Neural crest cell (in vitro differentiated cells): ENCODE measurements at regions not wholly inside any gene's neighbourhood (a gene's known extent, or its start where the extent isn't known, plus 50 kb on each side); places are given as distances from the start of the nearest gene placed in this dataset.
A peak's percentile ranks its signal among the peaks of the same experiment; 100 is the strongest.
"Not testable (repeated sequence)": the region's sequence is repeated elsewhere in the genome, so short reads cannot be mapped to it uniquely, and the experiment has no call there.

Experiments used
- DNase-seq: peaks from one replicate; pipeline ENCODE4 v3.0.0; 2021; ENCODE audit warnings: low read depth, mixed read lengths, low spot score
- H3K27ac Mint-ChIP-seq: one replicate; pipeline ENCODE4 v1.8.0; 2021; ENCODE audit warnings: mild to moderate bottlenecking, mixed read lengths; ENCODE audit not compliant: unreplicated experiment
- H3K27me3 Mint-ChIP-seq: 2 replicates; pipeline ENCODE4 v1.8.0; 2021; ENCODE audit warnings: low read depth, mild to moderate bottlenecking, mixed read lengths
- H3K36me3 Mint-ChIP-seq: 2 replicates; pipeline ENCODE4 v1.8.0; 2021; ENCODE audit warnings: low read depth, mild to moderate bottlenecking, mixed read lengths
- H3K4me1 Mint-ChIP-seq: 2 replicates; pipeline ENCODE4 v1.8.0; 2021; ENCODE audit warnings: mixed read lengths
- H3K4me3 Mint-ChIP-seq: one replicate; pipeline ENCODE4 v1.8.0; 2021; ENCODE audit warnings: mild to moderate bottlenecking, mixed read lengths
- H3K9me3 Mint-ChIP-seq: 2 replicates; pipeline ENCODE4 v1.8.0; 2021; ENCODE audit warnings: mixed read lengths
- CTCF ChIP-seq: fragments of 200-600 bp; sonication (generic); conservative IDR thresholded peaks from 2 replicates; pipeline ENCODE4 v1.5.0; 2021; ENCODE audit warnings: antibody characterized with exemption, mild to moderate bottlenecking

- no peak for TF ChIP-seq CTCF
- no peaks in the 10 kb centered on the region for H3K27me3 Mint-ChIP-seq
- no peak for DNase-seq
- H3K4me3 Mint-ChIP-seq, result no peak overlapping the region
- H3K27ac Mint-ChIP-seq, result no peak overlapping the region
- H3K4me1 Mint-ChIP-seq, result no peaks in the 10 kb centered on the region
- no peaks in the 10 kb centered on the region for H3K9me3 Mint-ChIP-seq
- H3K36me3 Mint-ChIP-seq, result no peaks in the 10 kb centered on the region
Observed at GRCh38 chr2:57479981-57480380, 566.6 kb upstream of the VRK2 start.

GRCh38 chr2:57488061-57488460, 558.5 kb upstream of the VRK2 start:
- no peak overlapping the region for H3K27ac Mint-ChIP-seq
- no peaks in the 10 kb centered on the region for H3K27me3 Mint-ChIP-seq
- no peaks in the 10 kb centered on the region for H3K36me3 Mint-ChIP-seq
- no peak for TF ChIP-seq CTCF
- DNase-seq, result no peak
- no peaks in the 10 kb centered on the region for H3K4me1 Mint-ChIP-seq
- H3K9me3 Mint-ChIP-seq, result no peaks in the 10 kb centered on the region
- H3K4me3 Mint-ChIP-seq, result no peak overlapping the region

GRCh38 chr2:57490741-57491140, 555.9 kb upstream of the VRK2 start:
- TF ChIP-seq CTCF, result no peak

GRCh38 chr2:57491213-57491612, 555.4 kb upstream of the VRK2 start:
- Mint-ChIP-seq H3K4me1 (no peaks in the 10 kb centered on the region), H3K4me3 (no peak overlapping the region), H3K27me3 (no peaks in the 10 kb centered on the region), H3K9me3 (no peaks in the 10 kb centered on the region), H3K36me3 (no peaks in the 10 kb centered on the region), H3K27ac (no peak overlapping the region)
- TF ChIP-seq CTCF, result no peak
- DNase-seq, result no peak

More at GRCh38 chr2:57490741-57491140, 555.9 kb upstream of the VRK2 start:
- H3K27me3 Mint-ChIP-seq, result no peaks in the 10 kb centered on the region
- no peak overlapping the region for H3K4me3 Mint-ChIP-seq
- no peaks in the 10 kb centered on the region for H3K36me3 Mint-ChIP-seq
- H3K9me3 Mint-ChIP-seq, result no peaks in the 10 kb centered on the region
- H3K4me1 Mint-ChIP-seq, result no peaks in the 10 kb centered on the region
- H3K27ac Mint-ChIP-seq, result no peak overlapping the region
- DNase-seq, result no peak

GRCh38 chr2:57493966-57494365, 552.6 kb upstream of the VRK2 start:
- H3K36me3 Mint-ChIP-seq, H3K9me3 Mint-ChIP-seq, DNase-seq, H3K4me3 Mint-ChIP-seq, H3K27ac Mint-ChIP-seq, H3K4me1 Mint-ChIP-seq, H3K27me3 Mint-ChIP-seq: not testable (repeated sequence)

- H3K27ac Mint-ChIP-seq, result no peak overlapping the region
- no peaks in the 10 kb centered on the region for H3K36me3 Mint-ChIP-seq
- peak; percentile 93 for TF ChIP-seq CTCF
Observed at GRCh38 chr2:57497489-57498096, 549.0 kb upstream of the VRK2 start.

More at GRCh38 chr2:57497489-57498096, 549.0 kb upstream of the VRK2 start:
- Mint-ChIP-seq H3K4me1 (no peaks in the 10 kb centered on the region), H3K9me3 (no peaks in the 10 kb centered on the region), H3K27me3 (no peaks in the 10 kb centered on the region), H3K4me3 (no peak overlapping the region)
- DNase-seq, result peak; percentile 64
